Gastrocnemius medialis (tissue), 4 donors: ENCODE measurements at regions not wholly inside any gene's neighbourhood (a gene's known extent, or its start where the extent isn't known, plus 50 kb on each side); places are given as distances from the start of the nearest gene placed in this dataset.

ENCODE experiments used
- CTCF ChIP-seq, 5 experiments: fragments of 450-650 bp in 3 of 5; fragments of 200-600 bp in 2 of 5; sonication (generic) in 2 of 5; IDR thresholded peaks in 4 of 5; conservative IDR thresholded peaks in 1 of 5; 1 replicate in 4 of 5; 2 replicates in 1 of 5; pipeline ENCODE4 v1.5.1; 2016 to 2019; ENCODE audit warnings: antibody characterized with exemption in 5 of 5, mild to moderate bottlenecking in 3 of 5, moderate library complexity in 3 of 5
- POLR2A ChIP-seq, 2 donors: fragments of 450-650 bp; IDR thresholded peaks; one replicate each; pipeline ENCODE4 v1.6.1; 2017; ENCODE audit warnings: antibody characterized with exemption in 2 of 2, mild to moderate bottlenecking in 2 of 2, moderate library complexity in 2 of 2

- TF ChIP-seq CTCF (IDR thresholded peaks at IDR 0.05 in 4 of 5, conservative IDR thresholded peaks at IDR 0.05 in 1 of 5) (no peak), POLR2A (IDR thresholded peaks at IDR 0.05) (no peak)
Measured at GRCh38 chr2:89780318-89780717, 1088.8 kb downstream of the RPIA start.
